Thoracic aorta (tissue), 2 donors: ENCODE measurements at regions not wholly inside any gene's neighbourhood (a gene's known extent, or its start where the extent isn't known, plus 50 kb on each side); places are given as distances from the start of the nearest gene placed in this dataset.

Experiments
- ATAC-seq: fragments of 150-250 bp; one replicate; pipeline ENCODE4 v1.8.0; 2017; ENCODE audit warnings: low read depth; ENCODE audit not compliant: insufficient number of reproducible peaks, low FRiP score
- DNase-seq: peaks from one replicate; pipeline ENCODE4 v3.0.0-alpha.2; 2020; ENCODE audit warnings: low spot score
- H3K27ac ChIP-seq, 2 donors: fragments of 200-600 bp; sonication (generic); 1 replicate in 1 of 2; 2 replicates in 1 of 2; pipeline ENCODE4 v1.5.1; 2016; ENCODE audit warnings: mild to moderate bottlenecking in 2 of 2, moderate library complexity in 2 of 2
- H3K27me3 ChIP-seq: fragments of 200-600 bp; sonication (generic); replicated peaks from 2 replicates; pipeline ENCODE4 v1.6.0; 2016; ENCODE audit warnings: mild to moderate bottlenecking; ENCODE audit not compliant: insufficient read depth
- H3K36me3 ChIP-seq: fragments of 200-600 bp; sonication (generic); one replicate; pipeline ENCODE4 v1.5.1; 2016
- H3K4me1 ChIP-seq, 2 donors: fragments of 200-600 bp; sonication (generic); 1 replicate in 1 of 2; 2 replicates in 1 of 2; pipeline versions ENCODE4 v1.5.1 to v1.6.0; 2016; ENCODE audit warnings: low read depth in 2 of 2, mild to moderate bottlenecking in 1 of 2; ENCODE audit not compliant: control insufficient read depth in 1 of 2
- H3K4me3 ChIP-seq: fragments of 200-600 bp; sonication (generic); 2 replicates; pipeline ENCODE4 v1.5.1; 2016; ENCODE audit warnings: mild to moderate bottlenecking
- H3K9me3 ChIP-seq: fragments of 200-600 bp; sonication (generic); 2 replicates; pipeline ENCODE4 v1.5.1; 2016
- CTCF ChIP-seq: fragments of 200-600 bp; sonication (generic); IDR thresholded peaks from one replicate; pipeline ENCODE4 v1.5.1; 2019; ENCODE audit warnings: antibody characterized with exemption

GRCh38 chr1:222049176-222049575, 307.3 kb upstream of the DUSP10 start:
- Histone ChIP-seq H3K27me3 (no peaks in the 10 kb centered on the region), H3K4me1 (peaks cover 0 to 4% of the 10 kb centered on the region in 2 donors), H3K9me3 (no peaks in the 10 kb centered on the region), H3K27ac (no peak overlapping the region), H3K36me3 (no peaks in the 10 kb centered on the region), H3K4me3 (no peak overlapping the region)
- ATAC-seq (no peak), DNase-seq (no peak)
- no peak for TF ChIP-seq CTCF

GRCh38 chr1:222048094-222048595, 306.3 kb upstream of the DUSP10 start:
- Histone ChIP-seq H3K27ac (no peak overlapping the region), H3K4me1 (peaks cover 6 to 13% of the 10 kb centered on the region in 2 donors), H3K27me3 (no peaks in the 10 kb centered on the region), H3K4me3 (no peak overlapping the region), H3K9me3 (no peaks in the 10 kb centered on the region), H3K36me3 (no peaks in the 10 kb centered on the region)
- ATAC-seq (no peak), DNase-seq (no peak)
- TF ChIP-seq CTCF, result no peak

- H3K4me1 ChIP-seq, result peaks cover 6 to 18% of the 10 kb centered on the region in 2 donors
- TF ChIP-seq CTCF, result no peak
- no peak overlapping the region for H3K27ac ChIP-seq
- DNase-seq (no peak), ATAC-seq (no peak)
- H3K4me3 ChIP-seq, result no peak overlapping the region
- H3K9me3 ChIP-seq, result no peaks in the 10 kb centered on the region
- H3K36me3 ChIP-seq, result no peaks in the 10 kb centered on the region
- no peaks in the 10 kb centered on the region for H3K27me3 ChIP-seq
Observed at GRCh38 chr1:222047366-222047765, 305.5 kb upstream of the DUSP10 start.

- Histone ChIP-seq H3K9me3 (no peaks in the 10 kb centered on the region), H3K27me3 (no peaks in the 10 kb centered on the region), H3K4me1 (peaks cover 6 to 18% of the 10 kb centered on the region in 2 donors), H3K27ac (no peak overlapping the region), H3K36me3 (no peaks in the 10 kb centered on the region), H3K4me3 (no peak overlapping the region)
- DNase-seq, result no peak
- ATAC-seq, result no peak
- TF ChIP-seq CTCF, result no peak
Observed at GRCh38 chr1:222046684-222047263, 304.9 kb upstream of the DUSP10 start.

- ATAC-seq (no peak), DNase-seq (no peak)
- no peaks in the 10 kb centered on the region for H3K36me3 ChIP-seq
- H3K4me3 ChIP-seq, result no peak overlapping the region
- H3K4me1 ChIP-seq, result peaks cover 6 to 18% of the 10 kb centered on the region in 2 donors
- TF ChIP-seq CTCF, result no peak
- no peaks in the 10 kb centered on the region for H3K27me3 ChIP-seq
- no peak overlapping the region for H3K27ac ChIP-seq
- H3K9me3 ChIP-seq, result no peaks in the 10 kb centered on the region
Observed at GRCh38 chr1:222045786-222046185, 303.9 kb upstream of the DUSP10 start.
